Central memory CD8-positive, alpha-beta T cell (primary cell): ENCODE measurements at regions not wholly inside any gene's neighbourhood (a gene's known extent, or its start where the extent isn't known, plus 50 kb on each side); places are given as distances from the start of the nearest gene placed in this dataset.
"Not testable (repeated sequence)": the region's sequence is repeated elsewhere in the genome, so short reads cannot be mapped to it uniquely, and the experiment has no call there.

Source experiments
- ATAC-seq: fragments of 150-1000 bp; cut with Tn5 transposase; replicated peaks from 2 replicates; pipeline ENCODE4 v1.10.0; 2022; ENCODE audit warnings: mild to moderate bottlenecking, moderate FRiP score, moderate number of reproducible peaks; ENCODE audit not compliant: poor library complexity, severe bottlenecking; ENCODE audit errors: extremely low read depth
- DNase-seq, 2 donors: peaks; one replicate each; pipeline ENCODE4 v3.0.0; 2021; ENCODE audit warnings: low spot score in 2 of 2
- H3K27ac Mint-ChIP-seq: one replicate; pipeline ENCODE4 v1.8.0; 2022; ENCODE audit warnings: low read depth, mild to moderate bottlenecking, moderate library complexity, mixed read lengths
- H3K27me3 Mint-ChIP-seq: one replicate; pipeline ENCODE4 v1.8.0; 2022; ENCODE audit warnings: mixed read lengths
- H3K36me3 Mint-ChIP-seq: one replicate; pipeline ENCODE4 v1.8.0; 2022; ENCODE audit warnings: mild to moderate bottlenecking, moderate library complexity, mixed read lengths; ENCODE audit not compliant: insufficient read depth
- H3K4me1 Mint-ChIP-seq: one replicate; pipeline ENCODE4 v1.8.0; 2022; ENCODE audit warnings: mixed read lengths
- H3K4me3 Mint-ChIP-seq: one replicate; pipeline ENCODE4 v1.8.0; 2022; ENCODE audit warnings: mild to moderate bottlenecking, moderate library complexity, mixed read lengths
- H3K9me3 Mint-ChIP-seq: one replicate; pipeline ENCODE4 v1.8.0; 2022; ENCODE audit warnings: mixed read lengths

- H3K27ac Mint-ChIP-seq, ATAC-seq, H3K9me3 Mint-ChIP-seq, DNase-seq, H3K36me3 Mint-ChIP-seq, H3K4me1 Mint-ChIP-seq, H3K4me3 Mint-ChIP-seq: not testable (repeated sequence)
- H3K27me3 Mint-ChIP-seq = peaks cover 25% of the 10 kb centered on the region
Observed at GRCh38 chr19:5241896-5242295, 98.7 kb downstream of the PTPRS start.

- H3K9me3 Mint-ChIP-seq = no peaks in the 10 kb centered on the region
- no peak for DNase-seq
- H3K36me3 Mint-ChIP-seq = no peaks in the 10 kb centered on the region
- no peak overlapping the region for H3K27ac Mint-ChIP-seq
- no peak for ATAC-seq
- peaks cover 10% of the 10 kb centered on the region for H3K27me3 Mint-ChIP-seq
- H3K4me1 Mint-ChIP-seq = no peaks in the 10 kb centered on the region
- no peak overlapping the region for H3K4me3 Mint-ChIP-seq
Observed at GRCh38 chr19:5240011-5240410, 100.6 kb downstream of the PTPRS start.

DNA sequence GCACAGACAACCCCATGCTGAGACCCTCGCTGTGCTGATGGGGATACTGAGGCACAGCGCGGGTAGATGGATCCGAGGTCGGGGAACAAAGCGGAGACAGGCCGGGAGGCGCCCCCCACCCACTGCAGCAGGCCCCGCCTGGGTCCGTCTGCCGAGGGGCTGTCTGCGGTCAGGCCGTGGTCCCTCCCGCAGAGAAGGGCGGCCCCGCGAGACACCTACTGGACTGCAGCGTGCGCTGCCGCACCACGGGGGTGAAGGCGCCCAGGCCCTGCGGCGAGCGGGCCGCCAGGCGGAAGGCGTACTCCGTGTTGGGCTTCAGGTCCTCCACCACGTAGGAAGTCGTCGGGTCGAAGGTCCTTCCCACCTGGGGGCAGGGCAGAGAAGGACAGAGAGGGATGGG lies 101.9 kb downstream of the PTPRS start:
- no peak for DNase-seq
- no peak overlapping the region for H3K27ac Mint-ChIP-seq
- H3K9me3 Mint-ChIP-seq = no peaks in the 10 kb centered on the region
- H3K4me1 Mint-ChIP-seq = no peaks in the 10 kb centered on the region
- H3K27me3 Mint-ChIP-seq = peaks cover 10% of the 10 kb centered on the region
- H3K4me3 Mint-ChIP-seq = no peak overlapping the region
- no peaks in the 10 kb centered on the region for H3K36me3 Mint-ChIP-seq
- ATAC-seq = no peak

DNA sequence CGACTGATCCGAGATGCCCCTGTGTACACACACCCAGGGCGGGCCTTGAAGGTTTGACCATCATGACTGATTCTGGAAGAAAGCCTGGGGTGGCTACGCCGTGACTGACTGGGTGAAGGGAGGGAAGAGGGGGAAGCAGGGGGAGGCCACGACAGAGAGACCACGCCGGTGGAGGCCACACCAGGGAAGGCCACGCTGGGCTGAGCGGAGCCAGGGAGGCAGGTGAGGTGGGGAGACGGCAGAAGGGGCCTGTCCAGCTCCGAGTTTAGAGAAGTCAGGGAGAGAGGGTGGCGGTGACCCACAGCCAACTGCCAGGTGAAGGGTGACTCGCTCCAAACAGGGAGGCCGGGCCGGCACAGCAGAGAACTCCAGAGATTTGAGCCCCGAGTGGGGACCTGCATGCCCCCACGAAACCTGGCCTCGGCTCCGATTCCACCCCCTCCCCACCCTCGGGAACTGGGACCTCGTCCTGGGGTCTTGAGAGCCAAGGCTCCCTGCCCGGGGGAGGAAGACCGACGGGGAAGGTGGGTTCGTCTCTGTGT lies 102.6 kb downstream of the PTPRS start:
- DNase-seq (no peak), ATAC-seq (no peak)
- Mint-ChIP-seq H3K27ac (no peak overlapping the region), H3K4me3 (no peak overlapping the region), H3K27me3 (peaks cover 10% of the 10 kb centered on the region), H3K36me3 (no peaks in the 10 kb centered on the region), H3K9me3 (no peaks in the 10 kb centered on the region), H3K4me1 (no peaks in the 10 kb centered on the region)

DNA sequence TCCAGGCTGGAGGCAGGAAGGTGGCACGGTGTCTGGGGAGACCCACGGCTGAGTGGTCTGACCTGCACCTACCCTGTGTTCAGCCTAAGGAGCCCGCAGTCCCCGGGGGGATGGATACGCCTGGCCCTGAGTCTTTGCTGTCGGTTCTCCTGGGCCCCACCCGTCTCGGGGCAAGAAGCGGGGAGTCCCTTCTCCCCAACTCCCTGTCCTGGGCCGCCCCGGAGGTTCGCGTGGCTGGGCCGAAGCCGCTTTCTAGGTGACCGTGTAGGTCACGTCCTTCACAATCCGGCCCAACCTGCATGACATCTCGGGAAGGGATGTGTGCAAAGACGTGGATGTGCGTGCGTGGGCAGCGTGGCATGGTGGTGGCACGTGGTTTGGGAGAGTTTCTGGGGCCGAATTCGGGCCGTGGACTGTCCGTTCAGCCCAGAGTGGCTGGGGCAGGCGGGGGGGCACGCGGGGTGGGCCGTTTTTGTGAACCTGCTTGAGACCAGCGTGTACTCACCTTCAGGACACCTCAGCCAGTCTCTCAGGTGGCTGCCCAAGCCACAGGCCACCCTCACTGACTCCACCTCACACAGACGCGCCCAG lies 103.3 kb downstream of the PTPRS start:
- Mint-ChIP-seq H3K4me1 (no peaks in the 10 kb centered on the region), H3K36me3 (no peaks in the 10 kb centered on the region), H3K27ac (no peak overlapping the region), H3K4me3 (no peak overlapping the region), H3K9me3 (no peaks in the 10 kb centered on the region), H3K27me3 (peaks cover 10% of the 10 kb centered on the region)
- no peak for ATAC-seq
- DNase-seq = no peak

GRCh38 chr19:5235458-5236219 lies 105.0 kb downstream of the PTPRS start:
- H3K9me3 Mint-ChIP-seq = no peaks in the 10 kb centered on the region
- DNase-seq (no peak), ATAC-seq (no peak)
- H3K36me3 Mint-ChIP-seq = no peaks in the 10 kb centered on the region
- H3K27me3 Mint-ChIP-seq = peaks cover 10% of the 10 kb centered on the region
- no peaks in the 10 kb centered on the region for H3K4me1 Mint-ChIP-seq
- H3K4me3 Mint-ChIP-seq = no peak overlapping the region
- no peak overlapping the region for H3K27ac Mint-ChIP-seq

DNA sequence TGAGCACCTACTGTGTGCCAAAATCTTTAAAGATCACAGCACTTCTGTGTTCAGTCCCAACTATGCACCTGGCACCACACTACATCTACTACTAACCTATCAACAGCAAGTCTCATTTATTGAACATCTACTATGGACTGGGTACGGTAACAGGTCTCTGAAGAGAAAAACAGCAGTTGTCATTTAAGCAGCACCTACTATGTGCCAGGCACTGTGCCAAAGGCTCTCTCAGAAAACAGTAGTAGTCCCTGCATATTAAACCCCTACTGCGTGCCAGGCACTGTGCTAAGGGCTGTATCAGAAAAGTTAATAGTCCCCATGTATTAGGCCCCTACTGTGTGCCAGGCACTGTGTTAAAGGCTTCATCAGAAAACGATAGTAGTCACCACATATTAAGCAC lies 106.2 kb downstream of the PTPRS start:
- H3K4me3 Mint-ChIP-seq = no peak overlapping the region
- no peak for ATAC-seq

DNA sequence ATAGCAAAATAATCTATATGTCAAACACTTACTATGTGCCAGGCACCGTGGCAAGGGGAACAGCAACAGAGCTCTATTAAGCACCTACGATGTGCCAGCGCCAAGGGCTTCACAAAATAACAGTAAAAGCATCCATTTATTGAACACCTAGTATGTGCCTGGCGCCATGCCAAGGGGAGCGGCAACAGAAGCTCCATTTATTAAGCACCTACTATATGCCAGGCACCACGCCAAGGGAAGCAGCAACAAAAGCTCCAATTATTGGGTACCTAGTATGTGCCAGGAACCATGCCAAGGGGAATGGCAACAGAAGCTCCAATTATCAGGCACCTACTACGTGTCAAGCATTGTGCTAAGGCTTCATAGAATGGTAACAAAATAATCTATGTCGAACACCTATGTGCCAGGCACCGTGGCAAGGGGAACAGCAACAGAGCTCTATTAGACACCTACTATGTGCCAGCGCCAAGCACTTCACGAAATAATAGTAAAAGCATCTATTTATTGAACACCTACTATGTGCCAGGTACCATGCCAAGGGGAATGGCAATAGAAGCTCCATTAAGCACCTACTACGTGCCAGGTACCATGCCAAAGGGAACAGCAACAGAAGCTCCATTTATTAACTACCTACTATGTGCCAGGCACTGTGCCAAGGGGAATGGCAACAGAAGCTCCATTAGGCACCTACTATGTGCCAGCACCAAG lies 107.7 kb downstream of the PTPRS start:
- no peak overlapping the region for H3K27ac Mint-ChIP-seq
- peaks cover 23% of the 10 kb centered on the region for H3K27me3 Mint-ChIP-seq
- no peak overlapping the region for H3K4me3 Mint-ChIP-seq

More for the DNA sequence above, 106.2 kb downstream of the PTPRS start:
- Mint-ChIP-seq H3K27me3 (peaks cover 12% of the 10 kb centered on the region), H3K27ac (no peak overlapping the region), H3K36me3 (no peaks in the 10 kb centered on the region), H3K9me3 (no peaks in the 10 kb centered on the region), H3K4me1 (peaks cover 5% of the 10 kb centered on the region)
- no peak for DNase-seq

GRCh38 chr19:5231857-5232678 lies 108.5 kb downstream of the PTPRS start:
- Mint-ChIP-seq H3K36me3 (no peaks in the 10 kb centered on the region), H3K27me3 (peaks cover 32% of the 10 kb centered on the region), H3K27ac (no peak overlapping the region), H3K4me3 (no peak overlapping the region), H3K9me3 (no peaks in the 10 kb centered on the region), H3K4me1 (peaks cover 14% of the 10 kb centered on the region)
- ATAC-seq (no peak), DNase-seq (no peak)

More for the DNA sequence above, 107.7 kb downstream of the PTPRS start:
- ATAC-seq = no peak
- Mint-ChIP-seq H3K9me3 (no peaks in the 10 kb centered on the region), H3K4me1 (peaks cover 14% of the 10 kb centered on the region), H3K36me3 (no peaks in the 10 kb centered on the region)
- DNase-seq = no peak

GRCh38 chr19:5230730-5231555 lies 109.7 kb downstream of the PTPRS start:
- Mint-ChIP-seq H3K27ac (no peak overlapping the region), H3K27me3 (peaks cover 36% of the 10 kb centered on the region), H3K4me1 (peaks cover 14% of the 10 kb centered on the region), H3K9me3 (no peaks in the 10 kb centered on the region), H3K36me3 (no peaks in the 10 kb centered on the region), H3K4me3 (no peak overlapping the region)
- ATAC-seq = no peak
- no peak for DNase-seq

DNA sequence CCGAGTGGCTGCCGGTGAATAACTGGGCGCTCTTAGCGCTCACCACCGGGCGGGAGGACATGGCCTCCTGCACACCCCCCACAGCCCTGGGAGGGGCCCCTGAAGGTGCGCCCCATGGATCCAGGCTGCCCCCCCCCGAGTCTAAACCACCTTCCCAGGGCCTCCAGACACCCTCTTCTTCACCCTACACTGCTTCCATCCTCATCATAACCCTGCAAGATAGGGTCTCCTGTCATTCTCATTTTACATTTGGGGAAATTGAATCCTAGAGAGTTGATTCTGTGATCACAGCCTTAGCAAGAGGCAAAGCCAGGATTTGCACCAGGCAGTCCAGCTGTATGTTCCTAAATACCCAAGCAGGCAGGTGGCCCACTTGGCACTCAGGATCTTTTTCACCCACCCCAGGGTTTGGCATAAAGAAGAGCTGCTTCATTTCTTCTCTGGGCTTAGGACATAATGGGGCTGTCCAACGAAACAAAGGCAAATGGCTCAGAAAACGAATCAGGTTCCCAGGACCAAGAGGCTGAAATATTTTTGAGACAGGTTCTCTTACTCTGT lies 110.8 kb downstream of the PTPRS start:
- peaks cover 40% of the 10 kb centered on the region for H3K27me3 Mint-ChIP-seq
- DNase-seq (no peak), ATAC-seq (no peak)
- no peaks in the 10 kb centered on the region for H3K36me3 Mint-ChIP-seq
- no peaks in the 10 kb centered on the region for H3K9me3 Mint-ChIP-seq
- H3K27ac Mint-ChIP-seq = no peak overlapping the region
- peaks cover 14% of the 10 kb centered on the region for H3K4me1 Mint-ChIP-seq
- H3K4me3 Mint-ChIP-seq = peak overlapping the region; percentile 5
